ENCODE measurements at regions not wholly inside any gene's neighbourhood (a gene's known extent, or its start where the extent isn't known, plus 50 kb on each side); places are given as distances from the start of the nearest gene placed in this dataset.

GRCh38 chr5:42059291-42059690 lies 134.2 kb downstream of the FBXO4 start (continued):
- no peak for TF ChIP-seq ERG (CRISPR knock-in tag; IDR thresholded peaks at IDR 0.05)
- TF ChIP-seq NFATC4 (CRISPR knock-in tag; IDR thresholded peaks at IDR 0.05), result no peak

GRCh38 chr5:42059778-42060464 lies 134.8 kb downstream of the FBXO4 start:
- DNase-seq (ENCODE audit: low spot score), result no peak
- H3K4me3 Mint-ChIP-seq, result no peak overlapping the region
- ATAC-seq, result no peak
- TF ChIP-seq PREB (CRISPR knock-in tag; IDR thresholded peaks at IDR 0.05; ENCODE audit: borderline replicate concordance) (no peak), GABPB1 (CRISPR knock-in tag; IDR thresholded peaks at IDR 0.05) (no peak), ZNF532 (CRISPR knock-in tag; IDR thresholded peaks at IDR 0.05; ENCODE audit: borderline replicate concordance) (no peak)
- no peak overlapping the region for H3K27ac Mint-ChIP-seq
- POLR2A ChIA-PET, result no interaction called here
- H3K27me3 Mint-ChIP-seq (ENCODE audit: low read depth), result no peaks in the 10 kb centered on the region
- no peaks in the 10 kb centered on the region for H3K36me3 Mint-ChIP-seq
- H3K4me1 Mint-ChIP-seq, result peaks cover 3% of the 10 kb centered on the region; the same call in 1 of the 2 replicates
- no peaks in the 10 kb centered on the region for H3K9me3 Mint-ChIP-seq
- CTCF ChIA-PET, result no interaction called here

GRCh38 chr5:42061121-42061520 lies 136.0 kb downstream of the FBXO4 start:
- no peak for ATAC-seq
- ChIA-PET POLR2A (no interaction called here), CTCF (no interaction called here)
- no peaks in the 10 kb centered on the region for H3K27me3 Mint-ChIP-seq (ENCODE audit: low read depth)
- no peaks in the 10 kb centered on the region for H3K36me3 Mint-ChIP-seq
- H3K27ac Mint-ChIP-seq, result no peak overlapping the region
- H3K9me3 Mint-ChIP-seq, result no peaks in the 10 kb centered on the region
- H3K4me3 Mint-ChIP-seq, result no peak overlapping the region
- peaks cover 3% of the 10 kb centered on the region; the same call in 1 of the 2 replicates for H3K4me1 Mint-ChIP-seq
- no peak for DNase-seq (ENCODE audit: low spot score)
- TF ChIP-seq JUN (CRISPR knock-in tag; IDR thresholded peaks at IDR 0.05) (no peak), SP1 (CRISPR knock-in tag; conservative IDR thresholded peaks at IDR 0.05) (no peak), ATF1 (CRISPR knock-in tag; IDR thresholded peaks at IDR 0.05) (no peak), AR (CRISPR knock-in tag; IDR thresholded peaks at IDR 0.05) (no peak), MXD4 (CRISPR knock-in tag; IDR thresholded peaks at IDR 0.05; ENCODE audit: borderline replicate concordance) (no peak), ZNF416 (CRISPR knock-in tag; IDR thresholded peaks at IDR 0.05) (no peak), SMAD3 (CRISPR knock-in tag; IDR thresholded peaks at IDR 0.05; ENCODE audit: borderline replicate concordance) (no peak), NR2C2 (CRISPR knock-in tag; IDR thresholded peaks at IDR 0.05) (no peak), ZNF396 (CRISPR knock-in tag; IDR thresholded peaks at IDR 0.05; ENCODE audit: borderline replicate concordance) (no peak), E2F4 (CRISPR knock-in tag; IDR thresholded peaks at IDR 0.05; ENCODE audit: borderline replicate concordance, low read depth) (no peak), KAT7 (CRISPR knock-in tag; IDR thresholded peaks at IDR 0.05; ENCODE audit: borderline replicate concordance) (no peak), CDX4 (CRISPR knock-in tag; IDR thresholded peaks at IDR 0.05; ENCODE audit: borderline replicate concordance) (no peak), MAX (CRISPR knock-in tag; IDR thresholded peaks at IDR 0.05) (no peak), NR3C1 (CRISPR knock-in tag; conservative IDR thresholded peaks at IDR 0.05; ENCODE audit: low read depth) (no peak), NFATC4 (CRISPR knock-in tag; IDR thresholded peaks at IDR 0.05) (no peak), ZNF317 (CRISPR knock-in tag; IDR thresholded peaks at IDR 0.05; ENCODE audit: borderline replicate concordance, low read depth) (no peak)
